HG03196 (cell line): ENCODE measurements at regions not wholly inside any gene's neighbourhood (a gene's known extent, or its start where the extent isn't known, plus 50 kb on each side); places are given as distances from the start of the nearest gene placed in this dataset.
"Not testable (repeated sequence)": the region's sequence is repeated elsewhere in the genome, so short reads cannot be mapped to it uniquely, and the experiment has no call there.

Source experiments
- ATAC-seq: cut with Tn5 transposase; IDR thresholded peaks from one replicate; pipeline ENCODE4 v1.9.1; 2021; ENCODE audit not compliant: unreplicated experiment

GRCh38 chr1:83274656-83275055 is 724.3 kb downstream of the TTLL7 start:
- not testable (repeated sequence) for ATAC-seq

- ATAC-seq = not testable (repeated sequence)
Observed at GRCh38 chr1:83272484-83272883, 726.4 kb downstream of the TTLL7 start.

GRCh38 chr1:83271834-83272233 is 727.1 kb downstream of the TTLL7 start:
- not testable (repeated sequence) for ATAC-seq

- not testable (repeated sequence) for ATAC-seq
Observed at GRCh38 chr1:83270801-83271200, 728.1 kb downstream of the TTLL7 start.

- not testable (repeated sequence) for ATAC-seq
Observed at GRCh38 chr1:83263808-83264207, 735.1 kb downstream of the TTLL7 start.

GRCh38 chr1:83251687-83252086 is 747.2 kb downstream of the TTLL7 start:
- not testable (repeated sequence) for ATAC-seq

- not testable (repeated sequence) for ATAC-seq
Observed at GRCh38 chr1:83246780-83247179, 752.2 kb downstream of the TTLL7 start.

GRCh38 chr1:83244832-83245231 is 754.1 kb downstream of the TTLL7 start:
- ATAC-seq = not testable (repeated sequence)

- ATAC-seq = not testable (repeated sequence)
Observed at GRCh38 chr1:83239568-83239967, 759.4 kb downstream of the TTLL7 start.

GRCh38 chr1:83238654-83239053 is 760.3 kb downstream of the TTLL7 start:
- ATAC-seq = not testable (repeated sequence)

- not testable (repeated sequence) for ATAC-seq
Observed at GRCh38 chr1:83219788-83220187, 779.1 kb downstream of the TTLL7 start.

- not testable (repeated sequence) for ATAC-seq
Observed at GRCh38 chr1:83218036-83218716, 780.8 kb downstream of the TTLL7 start.

- ATAC-seq = not testable (repeated sequence)
Observed at GRCh38 chr1:83214317-83214716, 784.6 kb downstream of the TTLL7 start.

GRCh38 chr1:83213648-83214047 is 785.3 kb downstream of the TTLL7 start:
- ATAC-seq = not testable (repeated sequence)

GRCh38 chr1:83212033-83212432 is 786.9 kb downstream of the TTLL7 start:
- not testable (repeated sequence) for ATAC-seq

GRCh38 chr1:83208540-83208939 is 790.4 kb downstream of the TTLL7 start:
- ATAC-seq = not testable (repeated sequence)

- ATAC-seq = not testable (repeated sequence)
Observed at GRCh38 chr1:83194610-83195009, 804.3 kb downstream of the TTLL7 start.

GRCh38 chr1:83182033-83182728 is 816.8 kb downstream of the TTLL7 start:
- ATAC-seq = not testable (repeated sequence)

- ATAC-seq = not testable (repeated sequence)
Observed at GRCh38 chr1:83180621-83181020, 818.3 kb downstream of the TTLL7 start.

- not testable (repeated sequence) for ATAC-seq
Observed at GRCh38 chr1:83167634-83168033, 831.3 kb downstream of the TTLL7 start.

- not testable (repeated sequence) for ATAC-seq
Observed at GRCh38 chr1:83163879-83164475, 835.0 kb downstream of the TTLL7 start.

- not testable (repeated sequence) for ATAC-seq
Observed at GRCh38 chr1:83158924-83159323, 840.0 kb downstream of the TTLL7 start.
